Endothelial cell (in vitro differentiated cells): ENCODE measurements at regions not wholly inside any gene's neighbourhood (a gene's known extent, or its start where the extent isn't known, plus 50 kb on each side); places are given as distances from the start of the nearest gene placed in this dataset.
A peak's percentile ranks its signal among the peaks of the same experiment; 100 is the strongest.
"Not testable (repeated sequence)": the region's sequence is repeated elsewhere in the genome, so short reads cannot be mapped to it uniquely, and the experiment has no call there.

Source experiments
- DNase-seq: peaks from one replicate; pipeline ENCODE4 v3.0.0; 2021; ENCODE audit warnings: low spot score
- H3K27ac Mint-ChIP-seq: one replicate; pipeline ENCODE4 v1.8.0; 2021; ENCODE audit warnings: mixed read lengths, inconsistent platforms; ENCODE audit not compliant: unreplicated experiment
- H3K27me3 Mint-ChIP-seq: one replicate; pipeline ENCODE4 v1.8.0; 2021; ENCODE audit warnings: mild to moderate bottlenecking, moderate library complexity, mixed read lengths, inconsistent platforms; ENCODE audit not compliant: unreplicated experiment
- H3K36me3 Mint-ChIP-seq: one replicate; pipeline ENCODE4 v1.8.0; 2021; ENCODE audit warnings: mild to moderate bottlenecking, low read depth, mixed read lengths, inconsistent platforms; ENCODE audit not compliant: unreplicated experiment
- H3K4me1 Mint-ChIP-seq: one replicate; pipeline ENCODE4 v1.8.0; 2021; ENCODE audit warnings: mild to moderate bottlenecking, mixed read lengths, inconsistent platforms; ENCODE audit not compliant: unreplicated experiment
- H3K4me3 Mint-ChIP-seq: one replicate; pipeline ENCODE4 v1.8.0; 2021; ENCODE audit warnings: mild to moderate bottlenecking, mixed read lengths, inconsistent platforms; ENCODE audit not compliant: unreplicated experiment
- H3K9me3 Mint-ChIP-seq: one replicate; pipeline ENCODE4 v1.8.0; 2021; ENCODE audit warnings: mixed read lengths, inconsistent platforms; ENCODE audit not compliant: unreplicated experiment
- TF ChIP-seq, protein P1 (sequence below): fragments of 200-600 bp; sonication (generic); IDR thresholded peaks from one replicate; pipeline ENCODE4 v1.5.0; 2021; ENCODE audit warnings: antibody characterized with exemption; ENCODE audit not compliant: unreplicated experiment

DNA sequence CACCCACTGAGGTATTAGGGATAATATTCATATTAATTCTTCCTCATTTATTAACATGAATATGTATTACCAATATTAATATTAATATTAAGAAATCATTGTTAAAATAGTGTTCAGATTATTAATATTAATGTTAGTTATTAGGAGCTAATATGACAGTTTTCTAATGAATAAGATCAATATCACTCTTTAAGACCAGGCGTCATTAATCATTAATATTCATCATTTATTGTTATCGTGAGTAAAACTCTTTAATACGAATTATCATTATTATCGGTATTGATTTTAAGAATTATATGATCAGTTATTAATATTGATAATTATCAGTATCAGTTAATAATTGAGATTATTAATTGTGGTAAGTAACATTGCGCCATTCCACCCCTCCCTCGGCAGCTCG, 101.0 kb upstream of the HMX1 start:
- H3K9me3 Mint-ChIP-seq, DNase-seq, H3K4me1 Mint-ChIP-seq, H3K36me3 Mint-ChIP-seq, H3K27ac Mint-ChIP-seq, H3K27me3 Mint-ChIP-seq, H3K4me3 Mint-ChIP-seq: not testable (repeated sequence)

DNA sequence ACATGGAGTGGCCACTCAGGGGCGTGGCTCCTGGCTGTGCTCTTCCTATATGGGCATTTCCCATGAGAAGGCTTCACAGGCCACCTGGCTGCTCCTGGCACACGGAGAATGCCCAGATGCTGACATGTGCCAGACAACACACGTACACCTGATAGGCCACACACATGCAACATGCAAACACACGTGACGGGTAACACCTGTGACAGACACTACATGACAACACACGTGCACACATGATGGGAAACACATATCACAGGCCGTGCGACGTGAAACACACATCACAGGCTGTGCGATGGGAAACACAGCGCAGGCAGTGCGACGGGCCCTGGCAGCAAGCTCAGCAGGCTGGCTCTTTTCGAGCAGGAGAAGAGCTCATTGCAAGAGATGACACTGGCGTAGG, 94.3 kb upstream of the HMX1 start:
- DNase-seq, H3K9me3 Mint-ChIP-seq, H3K4me3 Mint-ChIP-seq, H3K27me3 Mint-ChIP-seq, H3K4me1 Mint-ChIP-seq, H3K36me3 Mint-ChIP-seq, H3K27ac Mint-ChIP-seq: not testable (repeated sequence)

DNA sequence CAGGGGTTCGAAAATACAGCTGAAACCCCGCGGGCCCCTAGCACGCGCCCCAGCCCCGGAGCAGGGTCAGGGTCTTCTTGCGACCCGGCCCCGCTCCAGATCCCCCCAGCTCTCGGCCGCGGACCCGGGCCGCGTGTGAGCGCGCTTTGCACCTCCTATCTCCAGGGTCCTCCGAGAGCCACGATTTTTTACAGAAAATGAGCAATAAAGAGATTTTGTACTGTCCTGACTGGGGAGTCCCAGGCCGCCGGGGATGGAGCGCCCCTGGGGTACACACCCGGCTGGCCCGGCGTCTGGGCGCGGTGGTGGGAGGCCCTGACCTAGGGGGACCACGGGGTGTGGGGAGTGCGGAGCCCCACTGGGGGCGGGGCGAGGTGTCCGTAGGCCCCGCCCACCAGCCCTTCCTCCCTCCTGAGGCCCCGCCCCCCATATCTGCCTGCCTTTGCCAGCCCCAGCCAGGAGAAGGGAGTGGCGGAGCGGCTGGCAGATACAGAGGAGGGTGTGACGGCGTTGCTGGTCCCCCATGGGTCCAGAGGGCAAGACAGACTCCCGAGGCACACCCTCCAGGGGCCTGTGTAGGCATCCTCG, 92.7 kb upstream of the HMX1 start:
- not testable (repeated sequence) for H3K9me3 Mint-ChIP-seq, H3K36me3 Mint-ChIP-seq, H3K27ac Mint-ChIP-seq, H3K4me3 Mint-ChIP-seq, H3K4me1 Mint-ChIP-seq, H3K27me3 Mint-ChIP-seq
- DNase-seq, result peak; percentile 28

DNA sequence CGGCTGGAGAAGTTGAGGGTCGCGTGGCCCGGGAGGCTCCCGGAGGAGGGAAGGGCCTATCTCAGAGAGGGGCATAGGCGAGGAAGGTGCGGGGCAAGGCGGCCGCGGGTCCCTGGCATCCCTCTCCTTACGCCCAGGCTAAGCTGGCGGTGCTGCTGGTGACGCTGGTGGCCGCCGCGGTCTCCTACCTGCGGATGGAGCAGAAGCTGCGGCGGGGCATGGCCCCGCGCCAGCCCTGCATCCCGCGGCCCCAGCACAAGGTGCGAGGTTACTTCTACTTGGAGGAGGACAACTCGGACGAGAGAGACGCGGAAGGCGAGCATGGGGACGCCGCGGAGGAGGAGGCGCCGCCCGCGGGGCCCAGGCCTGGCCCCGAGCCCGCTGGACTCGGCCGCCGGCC, 91.9 kb upstream of the HMX1 start:
- H3K27ac Mint-ChIP-seq, H3K9me3 Mint-ChIP-seq, H3K27me3 Mint-ChIP-seq, H3K4me1 Mint-ChIP-seq, DNase-seq, H3K36me3 Mint-ChIP-seq, H3K4me3 Mint-ChIP-seq: not testable (repeated sequence)

DNA sequence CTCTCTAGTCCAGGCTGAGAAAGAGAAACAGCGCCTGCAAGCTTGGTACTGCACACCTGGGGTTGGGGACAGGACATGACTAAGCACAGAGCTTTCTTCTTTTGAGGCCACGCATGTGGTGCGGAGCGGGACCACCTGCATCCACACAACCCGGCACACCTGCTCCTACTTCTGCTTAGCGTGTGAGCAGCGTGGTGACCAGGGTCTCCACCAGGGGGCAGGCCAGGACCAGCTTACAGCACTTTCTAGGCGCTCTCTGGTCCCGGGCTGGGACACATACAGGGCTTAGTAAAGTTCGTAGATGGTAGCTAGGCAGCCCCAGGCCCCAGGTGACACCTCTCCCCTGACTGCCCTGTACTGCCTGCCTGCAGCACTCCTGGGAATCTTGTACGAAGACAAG, 89.7 kb upstream of the HMX1 start:
- not testable (repeated sequence) for H3K36me3 Mint-ChIP-seq, H3K4me3 Mint-ChIP-seq, H3K27me3 Mint-ChIP-seq, H3K9me3 Mint-ChIP-seq, H3K4me1 Mint-ChIP-seq, H3K27ac Mint-ChIP-seq
- TF ChIP-seq, protein P1, sequence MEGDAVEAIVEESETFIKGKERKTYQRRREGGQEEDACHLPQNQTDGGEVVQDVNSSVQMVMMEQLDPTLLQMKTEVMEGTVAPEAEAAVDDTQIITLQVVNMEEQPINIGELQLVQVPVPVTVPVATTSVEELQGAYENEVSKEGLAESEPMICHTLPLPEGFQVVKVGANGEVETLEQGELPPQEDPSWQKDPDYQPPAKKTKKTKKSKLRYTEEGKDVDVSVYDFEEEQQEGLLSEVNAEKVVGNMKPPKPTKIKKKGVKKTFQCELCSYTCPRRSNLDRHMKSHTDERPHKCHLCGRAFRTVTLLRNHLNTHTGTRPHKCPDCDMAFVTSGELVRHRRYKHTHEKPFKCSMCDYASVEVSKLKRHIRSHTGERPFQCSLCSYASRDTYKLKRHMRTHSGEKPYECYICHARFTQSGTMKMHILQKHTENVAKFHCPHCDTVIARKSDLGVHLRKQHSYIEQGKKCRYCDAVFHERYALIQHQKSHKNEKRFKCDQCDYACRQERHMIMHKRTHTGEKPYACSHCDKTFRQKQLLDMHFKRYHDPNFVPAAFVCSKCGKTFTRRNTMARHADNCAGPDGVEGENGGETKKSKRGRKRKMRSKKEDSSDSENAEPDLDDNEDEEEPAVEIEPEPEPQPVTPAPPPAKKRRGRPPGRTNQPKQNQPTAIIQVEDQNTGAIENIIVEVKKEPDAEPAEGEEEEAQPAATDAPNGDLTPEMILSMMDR, result peak; percentile 63
- peak; percentile 85 for DNase-seq

DNA sequence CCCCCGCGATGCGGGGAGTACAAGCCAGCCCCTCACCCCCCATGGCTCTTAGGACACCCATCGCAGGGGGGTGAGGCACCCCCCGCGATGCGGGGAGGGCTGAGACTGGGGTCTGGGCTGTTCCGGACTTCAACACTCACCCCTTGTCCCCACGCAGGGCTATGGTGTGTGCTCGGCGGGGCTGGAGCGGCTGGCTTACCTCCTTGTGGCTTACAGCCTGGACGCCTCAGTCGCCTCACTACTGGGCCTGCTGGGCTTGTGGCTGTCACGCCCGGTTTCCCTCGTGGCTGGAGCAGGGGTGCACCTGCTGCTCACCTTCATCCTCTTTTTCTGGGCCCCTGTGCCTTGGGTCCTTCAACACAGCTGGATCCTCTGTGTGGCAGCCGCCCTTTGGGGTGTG, 87.8 kb upstream of the HMX1 start:
- H3K4me3 Mint-ChIP-seq, H3K9me3 Mint-ChIP-seq, H3K4me1 Mint-ChIP-seq, H3K36me3 Mint-ChIP-seq, H3K27me3 Mint-ChIP-seq, H3K27ac Mint-ChIP-seq, DNase-seq: not testable (repeated sequence)

DNA sequence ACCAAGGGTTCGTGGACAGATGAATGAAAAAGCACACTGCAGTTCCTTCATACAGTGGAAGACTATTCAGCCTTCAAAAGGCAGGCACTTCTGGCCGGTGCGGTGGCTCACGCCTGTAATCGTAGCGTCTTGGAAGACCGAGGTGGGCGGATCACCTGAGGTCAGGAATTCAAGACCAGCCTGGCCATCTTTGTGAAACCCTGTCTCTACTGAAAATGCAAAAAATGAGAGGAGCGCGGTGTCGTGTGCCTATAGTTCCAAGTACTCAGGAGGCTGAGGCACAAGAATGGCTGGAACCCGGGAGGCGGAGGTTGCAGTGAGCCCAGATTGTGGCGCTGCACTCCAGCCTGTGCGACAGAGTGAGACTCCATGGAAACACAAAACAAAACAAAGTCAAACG, 82.4 kb upstream of the HMX1 start:
- not testable (repeated sequence) for H3K4me3 Mint-ChIP-seq, H3K9me3 Mint-ChIP-seq, H3K27me3 Mint-ChIP-seq, H3K27ac Mint-ChIP-seq, DNase-seq, H3K4me1 Mint-ChIP-seq, H3K36me3 Mint-ChIP-seq

DNA sequence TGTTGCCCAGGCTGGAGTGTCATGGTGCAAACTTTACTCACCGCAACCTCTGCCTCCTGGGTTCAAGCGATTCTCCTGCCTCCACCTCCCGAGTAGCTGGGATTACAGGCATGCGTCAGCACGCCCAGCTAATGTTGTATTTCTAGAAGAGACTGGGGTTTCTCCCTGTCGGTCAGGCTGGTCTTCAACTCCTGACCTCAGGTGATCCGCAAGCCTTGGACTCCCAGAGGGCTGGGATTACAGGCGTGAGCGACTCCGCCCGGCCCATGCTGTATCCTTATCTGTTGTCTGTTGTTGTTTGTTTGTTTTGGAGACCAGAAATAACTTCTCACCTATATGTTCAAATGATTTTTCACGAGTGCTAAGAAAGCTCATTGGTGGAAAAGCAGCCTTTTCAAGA, 81.2 kb upstream of the HMX1 start:
- not testable (repeated sequence) for H3K9me3 Mint-ChIP-seq, H3K4me1 Mint-ChIP-seq, H3K36me3 Mint-ChIP-seq, H3K4me3 Mint-ChIP-seq, DNase-seq, H3K27me3 Mint-ChIP-seq, H3K27ac Mint-ChIP-seq

DNA sequence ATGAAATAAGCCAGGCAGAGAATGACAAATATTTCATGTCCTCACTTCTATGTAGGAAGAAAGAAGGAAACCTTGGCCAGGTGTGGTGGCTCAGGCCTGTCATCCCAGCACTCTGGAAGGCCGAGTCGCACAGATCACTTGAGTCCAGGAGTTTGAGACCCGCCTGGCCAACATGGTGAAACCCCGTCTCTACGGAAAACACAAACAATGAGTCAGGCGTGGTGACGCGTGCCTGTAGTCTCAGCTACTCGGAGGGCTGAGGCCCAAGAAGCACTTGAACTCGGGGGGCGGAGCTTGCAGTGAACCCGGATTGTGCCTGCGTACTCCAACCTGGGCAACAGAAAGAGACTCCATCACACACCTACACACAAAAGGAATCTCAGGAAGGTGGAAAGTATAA, 80.5 kb upstream of the HMX1 start:
- not testable (repeated sequence) for H3K4me3 Mint-ChIP-seq, DNase-seq, H3K9me3 Mint-ChIP-seq, H3K4me1 Mint-ChIP-seq, H3K36me3 Mint-ChIP-seq, H3K27ac Mint-ChIP-seq, H3K27me3 Mint-ChIP-seq

DNA sequence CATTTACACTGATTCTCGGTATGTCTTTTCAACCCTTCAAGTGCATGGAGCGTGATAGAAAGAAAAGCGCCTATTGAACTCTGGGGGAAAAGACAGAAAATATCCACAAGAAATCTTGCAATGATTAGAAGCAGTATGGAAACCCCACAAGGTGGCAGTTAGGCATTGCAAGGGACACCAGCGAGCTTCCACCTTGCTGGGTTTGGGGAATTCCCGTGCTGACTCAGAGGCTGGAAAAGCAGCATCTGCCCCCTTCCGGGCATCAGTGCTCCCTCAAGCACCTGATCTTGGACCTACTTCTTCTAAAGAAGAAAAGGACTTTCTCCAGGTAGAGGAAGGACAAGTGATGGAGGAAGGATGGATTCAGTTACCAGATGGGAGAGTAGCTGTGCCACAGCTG, 73.9 kb upstream of the HMX1 start:
- not testable (repeated sequence) for H3K4me3 Mint-ChIP-seq, H3K4me1 Mint-ChIP-seq, H3K27ac Mint-ChIP-seq, DNase-seq, H3K27me3 Mint-ChIP-seq, H3K9me3 Mint-ChIP-seq, H3K36me3 Mint-ChIP-seq

DNA sequence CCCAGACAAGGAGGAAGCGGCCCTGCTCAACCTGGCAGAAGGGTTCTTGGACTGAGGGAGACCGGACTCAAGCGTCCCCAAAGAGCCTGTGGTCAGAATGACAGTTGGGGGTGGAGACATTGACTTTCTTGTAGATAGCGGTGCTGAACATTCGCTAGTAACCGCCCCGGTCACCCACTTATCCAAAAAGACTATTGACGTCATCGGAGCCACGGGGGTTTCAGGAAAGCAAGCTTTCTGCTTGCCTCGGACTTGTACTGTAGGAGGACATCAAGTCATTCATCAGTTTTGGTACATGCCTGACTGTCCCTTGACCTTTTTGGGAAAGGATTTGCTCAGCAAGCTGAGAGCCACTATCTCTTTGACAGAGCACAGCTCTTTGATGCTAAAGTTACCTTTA, 71.7 kb upstream of the HMX1 start:
- not testable (repeated sequence) for H3K27me3 Mint-ChIP-seq, H3K27ac Mint-ChIP-seq, DNase-seq, H3K36me3 Mint-ChIP-seq, H3K4me1 Mint-ChIP-seq, H3K9me3 Mint-ChIP-seq, H3K4me3 Mint-ChIP-seq

DNA sequence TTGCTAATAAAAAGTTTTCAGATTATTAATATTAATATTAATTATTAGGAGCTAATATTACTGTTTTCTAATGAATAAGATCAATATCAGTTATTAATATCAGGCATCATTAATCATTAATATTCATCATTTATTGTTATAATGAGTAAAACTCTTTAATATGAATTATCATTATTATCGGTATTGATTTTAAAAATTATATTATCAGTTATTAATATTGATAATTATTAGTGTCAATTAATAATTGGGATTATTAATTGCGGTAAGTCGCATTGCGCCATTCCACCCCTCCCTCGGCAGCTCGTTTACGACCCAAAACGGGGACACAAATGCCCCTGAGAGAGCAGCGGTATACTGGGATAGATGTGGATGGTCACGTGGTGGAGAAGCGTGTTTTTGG, 70.4 kb upstream of the HMX1 start:
- not testable (repeated sequence) for H3K27me3 Mint-ChIP-seq, DNase-seq, H3K27ac Mint-ChIP-seq, H3K4me1 Mint-ChIP-seq, H3K9me3 Mint-ChIP-seq, H3K4me3 Mint-ChIP-seq, H3K36me3 Mint-ChIP-seq
